GM23248 (cell line): ENCODE measurements at regions not wholly inside any gene's neighbourhood (a gene's known extent, or its start where the extent isn't known, plus 50 kb on each side); places are given as distances from the start of the nearest gene placed in this dataset. TPM values are rescaled to one million over a fixed set of nuclear protein-coding genes. Genes with fewer than 3 reads are reported as not detected.

ENCODE experiments used
- DNase-seq: peaks from one replicate; pipeline ENCODE4 v3.0.0-alpha.2; 2015
- H2AFZ ChIP-seq: fragments of 200-600 bp; sonication (generic); 2 replicates; pipeline ENCODE4 v1.6.1; 2016; ENCODE audit warnings: antibody characterized with exemption
- H3F3A ChIP-seq: fragments of 200-600 bp; sonication (generic); 2 replicates; pipeline ENCODE4 v1.6.1; 2016; ENCODE audit warnings: mild to moderate bottlenecking, antibody characterized with exemption, mixed run types; ENCODE audit not compliant: insufficient read depth
- H3K27ac ChIP-seq: fragments of 200-600 bp; sonication (generic); 2 replicates; pipeline ENCODE4 v1.5.1; 2016; ENCODE audit warnings: mild to moderate bottlenecking
- H3K27me3 ChIP-seq: fragments of 200-600 bp; sonication (generic); replicated peaks from 2 replicates; pipeline ENCODE4 v1.6.1; 2016; ENCODE audit warnings: mild to moderate bottlenecking; ENCODE audit not compliant: insufficient read depth
- H3K36me3 ChIP-seq: fragments of 200-600 bp; sonication (generic); 2 replicates; pipeline ENCODE4 v1.6.1; 2016; ENCODE audit warnings: low read depth, mild to moderate bottlenecking
- H3K4me1 ChIP-seq: fragments of 200-600 bp; sonication (generic); 2 replicates; pipeline ENCODE4 v1.6.1; 2016; ENCODE audit warnings: mild to moderate bottlenecking; ENCODE audit not compliant: insufficient read depth
- H3K4me2 ChIP-seq: fragments of 200-600 bp; sonication (generic); one replicate; pipeline ENCODE4 v1.6.1; 2016; ENCODE audit warnings: mild to moderate bottlenecking; ENCODE audit not compliant: unreplicated experiment
- H3K4me3 ChIP-seq: fragments of 200-600 bp; sonication (generic); 2 replicates; pipeline ENCODE4 v1.5.1; 2016; ENCODE audit warnings: mild to moderate bottlenecking
- H3K79me2 ChIP-seq: fragments of 200-600 bp; sonication (generic); 2 replicates; pipeline ENCODE4 v1.6.1; 2016; ENCODE audit warnings: mild to moderate bottlenecking; ENCODE audit not compliant: insufficient read depth
- H3K9ac ChIP-seq: fragments of 200-600 bp; sonication (generic); 2 replicates; pipeline ENCODE4 v1.6.1; 2016; ENCODE audit warnings: mild to moderate bottlenecking
- H3K9me2 ChIP-seq: fragments of 200-600 bp; sonication (generic); 2 replicates; pipeline ENCODE4 v1.6.1; 2016; ENCODE audit warnings: mixed run types, mild to moderate bottlenecking, moderate library complexity; ENCODE audit not compliant: insufficient read depth
- H3K9me3 ChIP-seq: fragments of 200-600 bp; sonication (generic); one replicate; pipeline ENCODE4 v1.6.1; 2017; ENCODE audit warnings: low read depth
- H4K20me1 ChIP-seq: fragments of 200-600 bp; sonication (generic); 2 replicates; pipeline ENCODE4 v1.6.0; 2016; ENCODE audit not compliant: insufficient read depth
- EZH2 ChIP-seq: fragments of 200-600 bp; sonication (generic); IDR thresholded peaks from 2 replicates; pipeline ENCODE4 v1.6.1; 2018; ENCODE audit warnings: antibody characterized with exemption, mild to moderate bottlenecking; ENCODE audit not compliant: insufficient read depth, poor library complexity, severe bottlenecking
- EZH2phosphoT487 ChIP-seq: fragments of 200-600 bp; sonication (generic); IDR thresholded peaks from 2 replicates; pipeline ENCODE4 v1.6.1; 2018; ENCODE audit warnings: antibody characterized with exemption, moderate library complexity, mild to moderate bottlenecking, low read depth; ENCODE audit not compliant: insufficient read depth
- WGBS, 2 experiments: methylation state at CpG; one replicate each; pipeline ENCODE4 v1.1.6; 2015 to 2017; ENCODE audit warnings: low lambda C conversion rate in 2 of 2, low coverage in 1 of 2; ENCODE audit errors: missing lambda C conversion rate in 2 of 2; 5-methylcytosine and 5-hydroxymethylcytosine counted together
- in situ Hi-C: fragments of 300-500 bp; cut with MboI; formaldehyde crosslinking; loops from 2 replicates; pipeline ENCODE4 v1.15.0; 2020
- small RNA-seq: library from RNA; depleted of rRNA; stranded (forward); fragments of <200 nt; gene quantifications from one replicate; pipeline ENCODE3, GENCODE V24; 2014; ENCODE audit warnings: low read depth, low replicate concordance

DNA sequence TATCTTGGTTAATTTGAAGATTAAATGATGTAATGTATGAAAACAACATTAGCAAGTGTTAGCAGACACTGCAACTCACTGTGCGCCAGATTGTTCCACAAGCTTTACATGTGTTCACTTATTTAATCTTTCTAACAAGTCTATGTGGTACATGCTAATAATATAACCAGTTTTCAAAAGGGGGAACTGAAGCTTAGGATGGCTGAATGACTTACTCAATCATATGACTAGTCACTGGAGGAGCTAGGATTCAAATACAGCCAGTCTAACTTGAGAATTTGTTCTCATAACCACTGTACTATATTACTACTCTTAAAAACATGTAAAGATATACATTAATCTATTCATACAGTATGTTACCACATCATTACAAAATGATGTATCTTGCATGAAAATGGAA lies 60.5 kb upstream of the LRIG3 start:
- TF ChIP-seq EZH2phosphoT487 (no peak), EZH2 (no peak)
- H3K9me2 ChIP-seq, result no peaks in the 10 kb centered on the region
- no peaks in the 10 kb centered on the region for H3K27me3 ChIP-seq
- no peaks in the 10 kb centered on the region for H3K4me1 ChIP-seq
- no peak overlapping the region for H3K27ac ChIP-seq
- no peaks in the 10 kb centered on the region for H3K79me2 ChIP-seq
- WGBS, 2 experiments, result 93 to 100% methylated on average over 1 of the region's 1 CpG
- H3K4me2 ChIP-seq, result no peak overlapping the region
- no peak overlapping the region for H3K4me3 ChIP-seq
- no peak overlapping the region for H3K9ac ChIP-seq
- no peak for DNase-seq
- H3F3A ChIP-seq, result no peaks in the 10 kb centered on the region
- no peak overlapping the region for H2AFZ ChIP-seq
- H3K36me3 ChIP-seq, result no peaks in the 10 kb centered on the region
- in situ Hi-C loops, result no loop called here
- no peaks in the 10 kb centered on the region for H4K20me1 ChIP-seq
- no peaks in the 10 kb centered on the region for H3K9me3 ChIP-seq

DNA sequence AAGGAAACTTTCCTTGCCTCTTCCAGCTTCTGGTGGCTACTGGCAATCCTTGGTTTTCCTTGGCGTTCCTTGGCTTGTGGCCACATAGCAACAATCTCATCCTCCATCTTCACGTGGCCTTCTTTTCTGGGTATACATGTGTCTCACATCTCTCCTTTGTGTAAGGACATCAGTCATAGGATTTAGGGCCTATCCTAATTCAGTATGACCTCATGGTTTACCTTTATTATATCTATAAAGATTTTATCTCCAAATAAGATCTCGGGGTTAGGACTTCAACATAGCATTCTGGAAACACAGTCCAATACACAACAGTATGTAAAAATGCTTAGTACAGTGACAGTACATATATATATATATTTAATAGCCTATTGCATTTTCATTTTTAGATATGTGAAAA lies 58.4 kb upstream of the LRIG3 start:
- H3K79me2 ChIP-seq, result no peaks in the 10 kb centered on the region
- no peak for TF ChIP-seq EZH2phosphoT487
- no peak for TF ChIP-seq EZH2
- no peaks in the 10 kb centered on the region for H3F3A ChIP-seq
- no peak overlapping the region for H3K27ac ChIP-seq
- H3K9ac ChIP-seq, result no peak overlapping the region
- no peaks in the 10 kb centered on the region for H4K20me1 ChIP-seq
- no peaks in the 10 kb centered on the region for H3K4me1 ChIP-seq
- in situ Hi-C loops, result no loop called here
- no peak overlapping the region for H3K4me3 ChIP-seq
- H3K36me3 ChIP-seq, result no peaks in the 10 kb centered on the region
- H2AFZ ChIP-seq, result no peak overlapping the region
- H3K4me2 ChIP-seq, result no peak overlapping the region
- H3K9me3 ChIP-seq, result no peaks in the 10 kb centered on the region
- H3K27me3 ChIP-seq, result no peaks in the 10 kb centered on the region
- no peak for DNase-seq
- 86% methylated on average over 3 of the region's 3 CpGs for WGBS, 2 experiments
- no peaks in the 10 kb centered on the region for H3K9me2 ChIP-seq

DNA sequence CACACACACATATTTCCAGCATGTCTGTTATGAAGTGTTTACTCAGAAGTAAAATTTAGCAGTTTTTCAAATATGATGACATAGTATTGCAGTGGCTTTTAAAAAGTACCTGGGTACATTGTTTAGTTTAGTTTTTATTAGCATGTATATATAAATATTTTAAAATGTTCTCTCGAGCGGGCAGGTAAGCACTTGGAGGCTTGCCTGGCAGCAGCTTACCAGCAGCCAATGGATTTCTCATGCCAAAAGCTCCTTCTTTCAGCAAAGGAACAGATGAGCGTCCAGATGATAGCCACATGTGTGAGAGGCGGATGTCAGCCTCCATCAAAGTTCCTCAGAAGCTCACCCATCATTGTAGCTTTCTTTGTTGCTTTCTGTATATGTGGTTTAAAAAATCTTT lies 57.2 kb upstream of the LRIG3 start:
- Histone ChIP-seq H3K79me2 (no peaks in the 10 kb centered on the region), H3K27ac (no peak overlapping the region), H4K20me1 (no peaks in the 10 kb centered on the region), H3K4me1 (no peaks in the 10 kb centered on the region), H3K9me3 (no peaks in the 10 kb centered on the region), H3K9ac (no peak overlapping the region), H3K9me2 (no peaks in the 10 kb centered on the region), H3K4me2 (no peak overlapping the region), H3K27me3 (no peaks in the 10 kb centered on the region), H3K36me3 (no peaks in the 10 kb centered on the region), H3K4me3 (no peak overlapping the region), H2AFZ (no peak overlapping the region), H3F3A (no peaks in the 10 kb centered on the region)
- TF ChIP-seq EZH2phosphoT487, result no peak
- TF ChIP-seq EZH2, result no peak
- DNase-seq, result no peak
- in situ Hi-C loops, result no loop called here
- WGBS, 2 experiments, result 64 to 75% methylated on average over 4 of the region's 4 CpGs

DNA sequence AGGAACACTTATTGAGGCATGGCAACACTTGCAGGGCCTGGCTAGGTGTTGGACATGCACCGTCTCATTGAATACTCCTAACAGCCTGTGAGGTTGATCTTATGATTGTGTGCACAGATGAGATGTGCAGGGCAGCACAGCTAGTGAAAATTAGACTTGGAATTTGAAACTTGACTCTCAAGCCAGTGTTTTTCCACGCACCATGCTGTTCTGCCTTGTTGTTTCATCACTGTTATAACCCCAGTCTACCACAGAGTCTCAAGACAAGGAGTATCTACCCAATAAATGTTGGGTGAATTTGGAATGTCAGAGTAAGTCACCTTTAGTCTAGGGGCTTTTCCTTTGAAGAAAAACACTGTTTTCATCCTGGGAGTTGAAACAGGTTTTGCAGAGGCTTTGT lies 55.8 kb upstream of the LRIG3 start:
- TF ChIP-seq EZH2phosphoT487 (no peak), EZH2 (no peak)
- in situ Hi-C loops, result no loop called here
- H2AFZ ChIP-seq, result no peak overlapping the region
- WGBS, 2 experiments, result 88 to 96% methylated on average over 2 of the region's 2 CpGs
- no peak for DNase-seq
- H3K27me3 ChIP-seq, result no peaks in the 10 kb centered on the region
- no peaks in the 10 kb centered on the region for H3K9me3 ChIP-seq
- H3K9ac ChIP-seq, result no peak overlapping the region
- H3K4me1 ChIP-seq, result no peaks in the 10 kb centered on the region
- H3F3A ChIP-seq, result no peaks in the 10 kb centered on the region
- H3K9me2 ChIP-seq, result no peaks in the 10 kb centered on the region
- H3K4me2 ChIP-seq, result no peak overlapping the region
- H3K79me2 ChIP-seq, result no peaks in the 10 kb centered on the region
- H3K4me3 ChIP-seq, result no peak overlapping the region
- H3K27ac ChIP-seq, result no peak overlapping the region
- no peaks in the 10 kb centered on the region for H3K36me3 ChIP-seq
- no peaks in the 10 kb centered on the region for H4K20me1 ChIP-seq

Small RNA genes lying in the stretch of these regions (small RNA-seq; reads per million reads assigned to genes)
- not detected for gene RNU6-279P
- not detected for gene RNU6-871P
